Nephron progenitor cell (in vitro differentiated cells): ENCODE measurements at regions not wholly inside any gene's neighbourhood (a gene's known extent, or its start where the extent isn't known, plus 50 kb on each side); places are given as distances from the start of the nearest gene placed in this dataset.

Source experiments
- DNase-seq: peaks from one replicate; pipeline ENCODE4 v3.0.0; 2021
- H3K27ac Mint-ChIP-seq: 2 replicates; pipeline ENCODE4 v1.8.0; 2021; ENCODE audit warnings: mild to moderate bottlenecking, moderate library complexity, mixed read lengths
- H3K27me3 Mint-ChIP-seq: 2 replicates; pipeline ENCODE4 v1.8.0; 2021; ENCODE audit warnings: mild to moderate bottlenecking, low read depth, mixed read lengths; ENCODE audit not compliant: poor library complexity
- H3K36me3 Mint-ChIP-seq: 2 replicates; pipeline ENCODE4 v1.8.0; 2021; ENCODE audit warnings: low read depth, mixed read lengths
- H3K4me1 Mint-ChIP-seq: 2 replicates; pipeline ENCODE4 v1.8.0; 2021; ENCODE audit warnings: mixed read lengths
- H3K4me3 Mint-ChIP-seq: 2 replicates; pipeline ENCODE4 v1.8.0; 2021; ENCODE audit warnings: mild to moderate bottlenecking, moderate library complexity, mixed read lengths
- H3K9me3 Mint-ChIP-seq: 2 replicates; pipeline ENCODE4 v1.8.0; 2021; ENCODE audit warnings: mild to moderate bottlenecking, moderate library complexity, mixed read lengths
- CTCF ChIP-seq: fragments of 200-600 bp; sonication (generic); IDR thresholded peaks from 2 replicates; pipeline ENCODE4 v1.5.0; 2021; ENCODE audit warnings: antibody characterized with exemption

GRCh38 chr1:29438991-29439390, 202.7 kb downstream of the PTPRU start:
- H3K36me3 Mint-ChIP-seq, result no peaks in the 10 kb centered on the region
- no peak overlapping the region for H3K4me3 Mint-ChIP-seq
- TF ChIP-seq CTCF, result no peak
- no peak for DNase-seq
- H3K4me1 Mint-ChIP-seq, result peaks cover 38% of the 10 kb centered on the region
- H3K9me3 Mint-ChIP-seq, result no peaks in the 10 kb centered on the region
- H3K27me3 Mint-ChIP-seq, result no peaks in the 10 kb centered on the region
- H3K27ac Mint-ChIP-seq, result no peak overlapping the region

GRCh38 chr1:29437946-29438345, 201.6 kb downstream of the PTPRU start:
- Mint-ChIP-seq H3K36me3 (no peaks in the 10 kb centered on the region), H3K4me3 (no peak overlapping the region), H3K9me3 (no peaks in the 10 kb centered on the region), H3K4me1 (peaks cover 28% of the 10 kb centered on the region), H3K27ac (no peak overlapping the region), H3K27me3 (no peaks in the 10 kb centered on the region)
- TF ChIP-seq CTCF, result no peak
- no peak for DNase-seq

- Mint-ChIP-seq H3K4me3 (no peak overlapping the region), H3K36me3 (peaks cover 10% of the 10 kb centered on the region), H3K27ac (no peak overlapping the region), H3K27me3 (peaks cover 4% of the 10 kb centered on the region), H3K9me3 (peaks cover 10% of the 10 kb centered on the region), H3K4me1 (peaks cover 23% of the 10 kb centered on the region)
- TF ChIP-seq CTCF, result no peak
- DNase-seq, result no peak
These were observed 200.0 kb downstream of the PTPRU start for GRCh38 chr1:29436181-29436785.

- TF ChIP-seq CTCF, result no peak
- no peak for DNase-seq
- Mint-ChIP-seq H3K27ac (no peak overlapping the region), H3K36me3 (peaks cover 10% of the 10 kb centered on the region), H3K27me3 (peaks cover 12% of the 10 kb centered on the region), H3K4me1 (peaks cover 13% of the 10 kb centered on the region), H3K9me3 (peaks cover 27% of the 10 kb centered on the region), H3K4me3 (no peak overlapping the region)
These were observed 197.5 kb downstream of the PTPRU start for GRCh38 chr1:29433830-29434229.

GRCh38 chr1:29431138-29431537, 194.8 kb downstream of the PTPRU start:
- H3K4me1 Mint-ChIP-seq, result no peaks in the 10 kb centered on the region
- H3K27me3 Mint-ChIP-seq, result peaks cover 15% of the 10 kb centered on the region
- peaks cover 27% of the 10 kb centered on the region for H3K9me3 Mint-ChIP-seq
- no peak for TF ChIP-seq CTCF
- DNase-seq, result no peak
- H3K27ac Mint-ChIP-seq, result no peak overlapping the region
- peaks cover 10% of the 10 kb centered on the region for H3K36me3 Mint-ChIP-seq
- H3K4me3 Mint-ChIP-seq, result no peak overlapping the region

- Mint-ChIP-seq H3K4me1 (no peaks in the 10 kb centered on the region), H3K9me3 (peaks cover 27% of the 10 kb centered on the region), H3K36me3 (peaks cover 10% of the 10 kb centered on the region), H3K27me3 (peaks cover 15% of the 10 kb centered on the region), H3K4me3 (no peak overlapping the region), H3K27ac (no peak overlapping the region)
- DNase-seq, result no peak
- no peak for TF ChIP-seq CTCF
These were observed 193.3 kb downstream of the PTPRU start for GRCh38 chr1:29429656-29430055.
